ENCODE measurements at regions not wholly inside any gene's neighbourhood (a gene's known extent, or its start where the extent isn't known, plus 50 kb on each side); places are given as distances from the start of the nearest gene placed in this dataset.

DNA sequence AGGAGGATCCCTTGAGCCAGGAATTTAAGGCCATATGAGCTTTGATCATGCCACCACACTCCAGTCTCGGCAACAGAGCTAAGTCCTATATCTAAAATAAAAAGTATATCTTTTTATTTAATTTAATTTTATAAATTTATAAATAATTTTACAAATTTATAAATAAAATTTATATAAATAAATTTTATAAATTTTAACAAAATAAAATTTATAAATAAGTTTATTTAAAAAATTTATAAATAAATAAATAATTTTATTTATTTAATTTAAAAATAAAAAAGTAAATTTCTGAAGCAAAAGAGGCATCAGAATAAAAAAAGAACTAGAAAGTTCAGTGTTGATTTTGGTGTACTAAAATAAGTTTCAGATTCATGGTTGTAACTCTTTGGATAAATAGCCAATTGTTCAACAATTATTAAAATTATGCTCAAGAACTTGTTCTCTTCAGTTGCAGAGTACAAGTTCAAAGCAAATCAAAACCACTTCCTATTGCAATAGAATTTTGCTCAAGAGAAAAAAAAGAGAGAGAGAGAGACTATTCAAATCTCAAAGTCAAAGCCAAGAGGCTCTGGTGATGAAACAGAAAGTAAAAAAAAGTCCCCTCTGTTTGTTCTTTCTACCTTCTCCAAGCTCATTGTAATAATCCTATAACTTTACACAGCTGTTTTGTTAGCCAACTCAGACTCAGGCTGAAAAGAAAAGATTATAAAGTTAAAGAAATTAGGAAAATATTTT, 547.5 kb upstream of the ADGRB3 start:
- no peak for TF ChIP-seq EP300 (IDR thresholded peaks at IDR 0.05; ENCODE audit: borderline replicate concordance)
- TF ChIP-seq CREB1 (IDR thresholded peaks at IDR 0.05; ENCODE audit: low read depth), result no peak
- TF ChIP-seq CEBPB (IDR thresholded peaks at IDR 0.05), result no peak
- TF ChIP-seq RAD21 (IDR thresholded peaks at IDR 0.05; ENCODE audit: low read depth), result no peak
- no peak for TF ChIP-seq TAF1 (IDR thresholded peaks at IDR 0.05; ENCODE audit: low read depth)
- TF ChIP-seq TEAD4 (IDR thresholded peaks at IDR 0.05), result no peak
- TF ChIP-seq MAX (IDR thresholded peaks at IDR 0.05), result no peak
